H9 (cell line): ENCODE measurements at regions not wholly inside any gene's neighbourhood (a gene's known extent, or its start where the extent isn't known, plus 50 kb on each side); places are given as distances from the start of the nearest gene placed in this dataset.

Source experiments
- DNase-seq: peaks from one replicate; pipeline ENCODE4 v3.0.0-alpha.2; 2017
- H2AFZ ChIP-seq: one replicate; pipeline ENCODE4 v1.6.1; 2013; ENCODE audit warnings: mild to moderate bottlenecking, low read length, control low read depth, moderate library complexity
- H2AK5ac ChIP-seq: 2 replicates; pipeline ENCODE4 v1.6.1; 2013; ENCODE audit warnings: low read length, control low read depth, mixed read lengths; ENCODE audit not compliant: insufficient read length
- H2BK120ac ChIP-seq: one replicate; pipeline ENCODE4 v1.6.1; 2013; ENCODE audit warnings: low read depth, mild to moderate bottlenecking, low read length, control low read depth, inconsistent platforms; ENCODE audit not compliant: poor library complexity, severe bottlenecking
- H2BK12ac ChIP-seq: 2 replicates; pipeline ENCODE4 v1.6.1; 2013; ENCODE audit warnings: low read length, control low read depth, mixed read lengths, low read depth; ENCODE audit not compliant: insufficient read length
- H2BK15ac ChIP-seq: 2 replicates; pipeline ENCODE4 v1.6.1; 2013; ENCODE audit warnings: low read depth, low read length, control low read depth
- H2BK20ac ChIP-seq: one replicate; pipeline ENCODE4 v1.6.1; 2013; ENCODE audit warnings: low read depth, mild to moderate bottlenecking, low read length, control low read depth, inconsistent platforms; ENCODE audit not compliant: poor library complexity, severe bottlenecking
- H2BK5ac ChIP-seq: 2 replicates; pipeline ENCODE4 v1.6.1; 2013; ENCODE audit warnings: low read length, control low read depth, mixed read lengths; ENCODE audit not compliant: insufficient read length
- H3K14ac ChIP-seq: 2 replicates; pipeline ENCODE4 v1.6.1; 2013; ENCODE audit warnings: low read length, control low read depth; ENCODE audit not compliant: insufficient read depth
- H3K18ac ChIP-seq: 2 replicates; pipeline ENCODE4 v1.6.1; 2013; ENCODE audit warnings: low read depth, mild to moderate bottlenecking, mixed read lengths, low read length, control low read depth; ENCODE audit not compliant: insufficient read length
- H3K23ac ChIP-seq: 2 replicates; pipeline ENCODE4 v1.6.1; 2013; ENCODE audit warnings: low read length, control low read depth, mixed read lengths, low read depth; ENCODE audit not compliant: insufficient read length
- H3K23me2 ChIP-seq: 2 replicates; pipeline ENCODE4 v1.6.1; 2013; ENCODE audit warnings: low read depth, mild to moderate bottlenecking, mixed read lengths, low read length, control low read depth; ENCODE audit not compliant: insufficient read length, poor library complexity, severe bottlenecking
- H3K27ac ChIP-seq: 2 replicates; pipeline ENCODE4 v1.5.1; 2013; ENCODE audit warnings: low read length, control low read depth, mixed read lengths, low read depth; ENCODE audit not compliant: insufficient read length
- H3K27me3 ChIP-seq: 2 replicates; pipeline ENCODE4 v1.6.1; 2013; ENCODE audit warnings: low read length, control low read depth, inconsistent platforms; ENCODE audit not compliant: insufficient read depth
- H3K4ac ChIP-seq: 2 replicates; pipeline ENCODE4 v1.6.1; 2013; ENCODE audit warnings: low read depth, mild to moderate bottlenecking, control low read depth, inconsistent platforms, low read length, moderate library complexity
- H3K4me1 ChIP-seq: 2 replicates; pipeline ENCODE4 v1.6.1; 2013; ENCODE audit warnings: low read length, control low read depth, inconsistent platforms; ENCODE audit not compliant: insufficient read depth
- H3K4me2 ChIP-seq: 2 replicates; pipeline ENCODE4 v1.6.1; 2013; ENCODE audit warnings: low read length, control low read depth, mixed read lengths; ENCODE audit not compliant: insufficient read length, insufficient read depth
- H3K56ac ChIP-seq: 2 replicates; pipeline ENCODE4 v1.6.1; 2013; ENCODE audit warnings: low read depth, mild to moderate bottlenecking, mixed read lengths, low read length, control low read depth; ENCODE audit not compliant: insufficient read length
- H3K79me1 ChIP-seq: 2 replicates; pipeline ENCODE4 v1.6.1; 2013; ENCODE audit warnings: low read depth, mild to moderate bottlenecking, moderate library complexity, low read length, control low read depth, inconsistent platforms; ENCODE audit not compliant: insufficient read depth, poor library complexity, severe bottlenecking
- H3K79me2 ChIP-seq: 2 replicates; pipeline ENCODE4 v1.6.1; 2013; ENCODE audit warnings: low read length, control low read depth, inconsistent platforms; ENCODE audit not compliant: insufficient read depth
- H3K9ac ChIP-seq: 2 replicates; pipeline ENCODE4 v1.6.1; 2013; ENCODE audit warnings: low read length, control low read depth, mixed read lengths; ENCODE audit not compliant: insufficient read length; ENCODE audit errors: extremely low read depth
- H3K9me3 ChIP-seq: one replicate; pipeline ENCODE4 v1.6.1; 2013; ENCODE audit warnings: low read depth, low read length, inconsistent platforms; ENCODE audit not compliant: control insufficient read depth
- H3T11ph ChIP-seq: one replicate; pipeline ENCODE4 v1.6.1; 2013; ENCODE audit warnings: mild to moderate bottlenecking, low read length, control low read depth, inconsistent platforms
- H4K20me1 ChIP-seq: one replicate; pipeline ENCODE4 v1.6.1; 2013; ENCODE audit not compliant: control insufficient read depth, insufficient read length, insufficient read depth
- H4K5ac ChIP-seq: 2 replicates; pipeline ENCODE4 v1.6.1; 2013; ENCODE audit warnings: low read depth, mild to moderate bottlenecking, mixed read lengths, low read length, control low read depth; ENCODE audit not compliant: insufficient read length
- H4K8ac ChIP-seq: replicated peaks from 2 replicates; pipeline ENCODE4 v1.6.1; 2013; ENCODE audit warnings: low read length, control low read depth, mixed read lengths, low read depth; ENCODE audit not compliant: insufficient read length
- H4K91ac ChIP-seq: 2 replicates; pipeline ENCODE4 v1.6.1; 2013; ENCODE audit warnings: low read depth, mild to moderate bottlenecking, moderate library complexity, mixed read lengths, low read length, control low read depth; ENCODE audit not compliant: insufficient read length
- H3K27ac Mint-ChIP-seq, 3 experiments: 2 replicates in 2 of 3; 3 replicates in 1 of 3; pipeline ENCODE4 v1.8.0; 2020 to 2021; ENCODE audit warnings: mixed read lengths in 3 of 3, mild to moderate bottlenecking in 1 of 3, moderate library complexity in 1 of 3
- H3K27me3 Mint-ChIP-seq: 2 replicates; pipeline ENCODE4 v1.8.0; 2021; ENCODE audit warnings: low read depth, mild to moderate bottlenecking, moderate library complexity, mixed read lengths
- H3K36me3 Mint-ChIP-seq, 3 experiments: 2 replicates in 2 of 3; 3 replicates in 1 of 3; pipeline ENCODE4 v1.8.0; 2020 to 2021; ENCODE audit warnings: low read depth in 3 of 3, mixed read lengths in 3 of 3; ENCODE audit not compliant: insufficient read depth in 1 of 3
- H3K4me1 Mint-ChIP-seq, 2 experiments: 2 replicates each; pipeline ENCODE4 v1.8.0; 2020; ENCODE audit warnings: mixed read lengths in 2 of 2
- H3K4me3 Mint-ChIP-seq, 2 experiments: 2 replicates in 1 of 2; 3 replicates in 1 of 2; pipeline ENCODE4 v1.8.0; 2020 to 2021; ENCODE audit warnings: mild to moderate bottlenecking in 2 of 2, mixed read lengths in 2 of 2, moderate library complexity in 1 of 2
- H3K9me3 Mint-ChIP-seq, 2 experiments: 2 replicates in 1 of 2; 3 replicates in 1 of 2; pipeline ENCODE4 v1.8.0; 2020; ENCODE audit warnings: mild to moderate bottlenecking in 2 of 2, mixed read lengths in 2 of 2, moderate library complexity in 1 of 2
- CTCF ChIP-seq: fragments of 200-600 bp; sonication (generic); conservative IDR thresholded peaks from 3 replicates; pipeline ENCODE4 v1.8.0; 2021; ENCODE audit warnings: antibody characterized with exemption, mild to moderate bottlenecking
- WGBS: extraction: QIAGEN DNeasy Blood & Tissue Kit; methylation state at CpG from one replicate; pipeline ENCODE4 v1.1.7; 2013; ENCODE audit warnings: missing lambda C conversion rate, low lambda C conversion rate, mixed read lengths; ENCODE audit not compliant: insufficient read length; ENCODE audit errors: extremely low coverage; 5-methylcytosine and 5-hydroxymethylcytosine counted together

- Histone ChIP-seq H2BK5ac (no peak overlapping the region), H4K8ac (no peak overlapping the region), H2AK5ac (no peak overlapping the region), H3K4ac (no peak overlapping the region), H3K14ac (no peak overlapping the region), H3K27ac (no peak overlapping the region), H4K91ac (no peak overlapping the region), H3K4me1 (0 out of 2 replicates have a peak, but pooled peaks cover under 1% of the 10 kb centered on the region), H3K9me3 (no peaks in the 10 kb centered on the region), H2AFZ (no peak overlapping the region), H3K56ac (no peak overlapping the region), H2BK120ac (no peak overlapping the region), H3K23me2 (no peaks in the 10 kb centered on the region), H2BK12ac (no peak overlapping the region), H3K18ac (no peak overlapping the region), H3K9ac (no peak overlapping the region), H4K20me1 (no peaks in the 10 kb centered on the region), H2BK15ac (no peak overlapping the region), H2BK20ac (no peak overlapping the region), H3T11ph (no peak overlapping the region), H3K79me1 (no peaks in the 10 kb centered on the region), H3K23ac (no peak overlapping the region), H3K79me2 (no peaks in the 10 kb centered on the region), H3K4me2 (no peak overlapping the region), H3K27me3 (no peaks in the 10 kb centered on the region), H4K5ac (no peak overlapping the region)
- H3K4me1 Mint-ChIP-seq = peaks cover 19 to 20% of the 10 kb centered on the region in 2 experiments
- H3K27ac Mint-ChIP-seq = no peak overlapping the region
- peaks cover 4 to 21% (median 4%) of the 10 kb centered on the region in 3 experiments; a peak in 5 of 7 replicates for H3K36me3 Mint-ChIP-seq
- DNase-seq = no peak
- H3K4me3 Mint-ChIP-seq = no peak overlapping the region; a peak in 1 of 5 replicates
- no peak for TF ChIP-seq CTCF
- H3K27me3 Mint-ChIP-seq = peaks cover 9% of the 10 kb centered on the region
- peaks cover 17 to 24% of the 10 kb centered on the region in 2 experiments for H3K9me3 Mint-ChIP-seq
- WGBS = no CpG with 5 or more reads among the region's 6 CpGs
These were observed 92.5 kb upstream of the PTPN1 start for GRCh38 chr20:50417484-50418235.
